MCF 10A (cell line): ENCODE measurements at regions not wholly inside any gene's neighbourhood (a gene's known extent, or its start where the extent isn't known, plus 50 kb on each side); places are given as distances from the start of the nearest gene placed in this dataset.

Experiments used
- BruUV-seq: library from RNA; stranded (reverse); fragments of 400-500 nt; replicated peaks from 2 replicates; lab custom pipeline; 2021; lab: Mats Ljungman, UMichigan
- CTCF ChIA-PET: fragments of 300-600 bp; sonication (Branson Sonifier 250); formaldehyde crosslinking; extraction: SDS; loops from one replicate; lab custom pipeline; 2021; ENCODE audit warnings: antibody characterized with exemption, inconsistent platforms; lab: Yijun Ruan, JAX
- POLR2A ChIA-PET: fragments of 300-600, 350-650 bp; sonication (Branson Sonifier 250); formaldehyde crosslinking; extraction: SDS; loops from one replicate; lab custom pipeline; 2020; ENCODE audit warnings: antibody characterized with exemption, inconsistent platforms; lab: Yijun Ruan, JAX
- DNase-seq: peaks from one replicate; pipeline ENCODE4 v3.0.0-alpha.2; 2018; ENCODE audit not compliant: unreplicated experiment
- H3K27ac Mint-ChIP-seq: one replicate; pipeline ENCODE4 v1.8.0; 2022; ENCODE audit warnings: mild to moderate bottlenecking, low read depth, mixed read lengths; ENCODE audit not compliant: unreplicated experiment
- H3K27me3 Mint-ChIP-seq: one replicate; pipeline ENCODE4 v1.8.0; 2022; ENCODE audit warnings: mixed read lengths; ENCODE audit not compliant: insufficient read depth, unreplicated experiment
- H3K36me3 Mint-ChIP-seq: one replicate; pipeline ENCODE4 v1.8.0; 2022; ENCODE audit warnings: mild to moderate bottlenecking, moderate library complexity, mixed read lengths; ENCODE audit not compliant: insufficient read depth, unreplicated experiment
- H3K4me1 Mint-ChIP-seq: one replicate; pipeline ENCODE4 v1.8.0; 2022; ENCODE audit warnings: mixed read lengths; ENCODE audit not compliant: insufficient read depth, unreplicated experiment
- H3K4me3 Mint-ChIP-seq: one replicate; pipeline ENCODE4 v1.8.0; 2022; ENCODE audit warnings: mild to moderate bottlenecking, moderate library complexity, mixed read lengths; ENCODE audit not compliant: unreplicated experiment
- H3K9me3 Mint-ChIP-seq: one replicate; pipeline ENCODE4 v1.8.0; 2022; ENCODE audit warnings: mixed read lengths; ENCODE audit not compliant: unreplicated experiment
- intact Hi-C: fragments of 100-400 bp; cut with micrococcal nuclease; formaldehyde crosslinking; loops from 2 replicates; pipeline ENCODE4 v1.14.1; 2022
- TF ChIP-seq, protein P1 (sequence below): fragments of 200-600 bp; IDR thresholded peaks from one replicate; pipeline ENCODE4 v1.8.0; 2022; ENCODE audit warnings: antibody characterized with exemption, mild to moderate bottlenecking; ENCODE audit not compliant: unreplicated experiment

GRCh38 chr16:85416228-85417109 lies 196.7 kb upstream of the GSE1 start:
- Mint-ChIP-seq H3K27me3 (no peaks in the 10 kb centered on the region), H3K9me3 (no peaks in the 10 kb centered on the region), H3K4me1 (no peaks in the 10 kb centered on the region), H3K27ac (no peak overlapping the region), H3K4me3 (no peak overlapping the region), H3K36me3 (peaks cover 4% of the 10 kb centered on the region)
- TF ChIP-seq, protein P1, sequence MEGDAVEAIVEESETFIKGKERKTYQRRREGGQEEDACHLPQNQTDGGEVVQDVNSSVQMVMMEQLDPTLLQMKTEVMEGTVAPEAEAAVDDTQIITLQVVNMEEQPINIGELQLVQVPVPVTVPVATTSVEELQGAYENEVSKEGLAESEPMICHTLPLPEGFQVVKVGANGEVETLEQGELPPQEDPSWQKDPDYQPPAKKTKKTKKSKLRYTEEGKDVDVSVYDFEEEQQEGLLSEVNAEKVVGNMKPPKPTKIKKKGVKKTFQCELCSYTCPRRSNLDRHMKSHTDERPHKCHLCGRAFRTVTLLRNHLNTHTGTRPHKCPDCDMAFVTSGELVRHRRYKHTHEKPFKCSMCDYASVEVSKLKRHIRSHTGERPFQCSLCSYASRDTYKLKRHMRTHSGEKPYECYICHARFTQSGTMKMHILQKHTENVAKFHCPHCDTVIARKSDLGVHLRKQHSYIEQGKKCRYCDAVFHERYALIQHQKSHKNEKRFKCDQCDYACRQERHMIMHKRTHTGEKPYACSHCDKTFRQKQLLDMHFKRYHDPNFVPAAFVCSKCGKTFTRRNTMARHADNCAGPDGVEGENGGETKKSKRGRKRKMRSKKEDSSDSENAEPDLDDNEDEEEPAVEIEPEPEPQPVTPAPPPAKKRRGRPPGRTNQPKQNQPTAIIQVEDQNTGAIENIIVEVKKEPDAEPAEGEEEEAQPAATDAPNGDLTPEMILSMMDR = peak; percentile 48
- peak; percentile 42 for DNase-seq
- intact Hi-C loops = no loop called here
- ChIA-PET POLR2A (interaction anchor here (0.6 to 1.5 kb wide), 2 partner anchors 14 to 118 kb away, joined by 4 to 5 read pairs; no protein-coding TSS in a partner anchor), CTCF (interaction anchor here (0.6 to 1.5 kb wide), 5 partner anchors 9 to 609 kb away, joined by 3 to 5 read pairs (median 4); no protein-coding TSS in a partner anchor)
- BruUV-seq = no TSS peak

- TF ChIP-seq, protein P1 = no peak
- Mint-ChIP-seq H3K27me3 (no peaks in the 10 kb centered on the region), H3K4me3 (no peak overlapping the region), H3K27ac (no peak overlapping the region), H3K4me1 (no peaks in the 10 kb centered on the region), H3K9me3 (no peaks in the 10 kb centered on the region), H3K36me3 (peaks cover 4% of the 10 kb centered on the region)
- ChIA-PET POLR2A (interaction anchor here (0.6 to 0.7 kb wide), 2 partner anchors 203 to 1690 kb away, joined by 3 read pairs; no protein-coding TSS in a partner anchor), CTCF (interaction anchor here (0.6 to 1.3 kb wide), 2 partner anchors 172 to 192 kb away, joined by 4 read pairs; no protein-coding TSS in a partner anchor)
- intact Hi-C loops = no loop called here
- no TSS peak for BruUV-seq
- DNase-seq = no peak
These were observed 195.8 kb upstream of the GSE1 start for GRCh38 chr16:85417156-85417860.

DNA sequence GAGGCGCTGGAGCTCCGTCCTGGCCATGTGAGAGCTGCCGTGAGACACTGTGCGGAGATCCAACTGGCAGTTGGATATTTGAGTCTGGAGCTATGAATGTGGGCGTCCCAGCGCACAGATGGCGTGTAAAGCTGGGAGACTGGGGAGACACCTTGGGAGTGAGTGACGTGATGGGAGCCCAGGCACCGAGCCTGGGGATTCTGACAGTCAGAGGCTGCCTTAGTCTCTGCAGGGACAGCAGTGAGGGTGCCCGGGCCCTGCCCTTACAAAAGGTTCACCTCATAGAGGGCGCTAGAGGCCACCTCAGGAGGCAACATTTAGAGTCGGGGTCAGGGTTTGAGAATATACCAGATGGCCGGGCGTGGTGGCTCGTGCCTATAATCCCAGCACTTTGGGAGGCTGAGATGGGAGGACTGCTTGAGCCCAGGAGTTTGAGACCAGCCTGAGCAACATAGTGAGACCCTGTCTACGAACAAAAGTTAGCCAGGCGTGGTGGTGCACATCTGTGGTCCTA lies 194.1 kb upstream of the GSE1 start:
- ChIA-PET CTCF (interaction anchor here (0.6 to 3.7 kb wide), 7 partner anchors 17 to 231 kb away, joined by 3 to 17 read pairs (median 4); no protein-coding TSS in a partner anchor), POLR2A (no interaction called here)
- intact Hi-C loops = no loop called here
- no peaks in the 10 kb centered on the region for H3K4me1 Mint-ChIP-seq
- no peaks in the 10 kb centered on the region for H3K27me3 Mint-ChIP-seq
- DNase-seq = no peak
- no peak overlapping the region for H3K27ac Mint-ChIP-seq
- TF ChIP-seq, protein P1 = no peak
- H3K9me3 Mint-ChIP-seq = no peaks in the 10 kb centered on the region
- no TSS peak for BruUV-seq
- H3K36me3 Mint-ChIP-seq = peaks cover 4% of the 10 kb centered on the region
- no peak overlapping the region for H3K4me3 Mint-ChIP-seq
